ENCODE measurements at regions not wholly inside any gene's neighbourhood (a gene's known extent, or its start where the extent isn't known, plus 50 kb on each side); places are given as distances from the start of the nearest gene placed in this dataset.

- no peaks in the 10 kb centered on the region for H3K9me3 ChIP-seq (replicated peaks; ENCODE audit: control insufficient read depth, insufficient read depth, low read depth, low read length)
- POLR2A ChIA-PET, result interaction anchor here (1.2 kb wide), 1 partner anchor 13 kb away, joined by 6 read pairs; no protein-coding TSS in a partner anchor
- no peak overlapping the region for H3K9ac ChIP-seq (ENCODE audit: insufficient read depth in 1 of 2, low read depth in 2 of 2, low read length in 2 of 2)
- no peak overlapping the region for H2AFZ ChIP-seq (ENCODE audit: low read depth, low read length)
- DNase-seq (ENCODE audit: extremely low read depth in 1 of 4, low spot score in 3 of 4) (no peak), ATAC-seq (no peak), FAIRE-seq (no peak)
- H3K27ac ChIP-seq (ENCODE audit: extremely low read depth, low read depth, low read length), result no peak overlapping the region
- no peak overlapping the region for H3K4me2 ChIP-seq (ENCODE audit: insufficient read depth, low read length)
- no peaks in the 10 kb centered on the region for H3K79me2 ChIP-seq (ENCODE audit: control insufficient read depth, insufficient read depth, low read length)
- intact Hi-C loops (cut with micrococcal nuclease) (no loop called here), in situ Hi-C loops (cut with MboI) (no loop called here)
- H3K36me3 ChIP-seq (ENCODE audit: control insufficient read depth, insufficient read depth, low read length), result no peaks in the 10 kb centered on the region
- WGBS (ENCODE audit: insufficient coverage, low coverage, missing lambda C conversion rate), result 0% methylated on average over 5 of the region's 6 CpGs
- H3K4me3 ChIP-seq, result no peak overlapping the region
- peaks cover 0 to 3% of the 10 kb centered on the region in 2 experiments; a peak in 3 of 5 replicates for H3K4me1 ChIP-seq (replicated peaks in 1 of 2; ENCODE audit: control insufficient read depth in 2 of 2, insufficient read depth in 2 of 2, low read length in 2 of 2)
- no peaks in the 10 kb centered on the region for H3K9me1 ChIP-seq (ENCODE audit: control insufficient read depth, insufficient read depth, low read length)
- TF ChIP-seq, protein P1, sequence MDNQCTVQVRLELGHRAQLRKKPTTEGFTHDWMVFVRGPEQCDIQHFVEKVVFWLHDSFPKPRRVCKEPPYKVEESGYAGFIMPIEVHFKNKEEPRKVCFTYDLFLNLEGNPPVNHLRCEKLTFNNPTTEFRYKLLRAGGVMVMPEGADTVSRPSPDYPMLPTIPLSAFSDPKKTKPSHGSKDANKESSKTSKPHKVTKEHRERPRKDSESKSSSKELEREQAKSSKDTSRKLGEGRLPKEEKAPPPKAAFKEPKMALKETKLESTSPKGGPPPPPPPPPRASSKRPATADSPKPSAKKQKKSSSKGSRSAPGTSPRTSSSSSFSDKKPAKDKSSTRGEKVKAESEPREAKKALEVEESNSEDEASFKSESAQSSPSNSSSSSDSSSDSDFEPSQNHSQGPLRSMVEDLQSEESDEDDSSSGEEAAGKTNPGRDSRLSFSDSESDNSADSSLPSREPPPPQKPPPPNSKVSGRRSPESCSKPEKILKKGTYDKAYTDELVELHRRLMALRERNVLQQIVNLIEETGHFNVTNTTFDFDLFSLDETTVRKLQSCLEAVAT (IDR thresholded peaks at IDR 0.05), result no peak
- no peak for TF ChIP-seq RBM39 (optimal IDR thresholded peaks at IDR 0.05; ENCODE audit: low read depth, low read length)
- TF ChIP-seq ZNF316 (IDR thresholded peaks at IDR 0.05), result no peak
- TF ChIP-seq ZNF239 (CRISPR knock-in tag; IDR thresholded peaks at IDR 0.05), result no peak
- TF ChIP-seq ZNF695 (CRISPR knock-in tag; IDR thresholded peaks at IDR 0.05), result no peak
- TF ChIP-seq, protein P2, sequence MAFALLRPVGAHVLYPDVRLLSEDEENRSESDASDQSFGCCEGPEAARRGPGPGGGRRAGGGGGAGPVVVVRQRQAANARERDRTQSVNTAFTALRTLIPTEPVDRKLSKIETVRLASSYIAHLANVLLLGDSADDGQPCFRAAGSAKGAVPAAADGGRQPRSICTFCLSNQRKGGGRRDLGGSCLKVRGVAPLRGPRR (CRISPR knock-in tag; IDR thresholded peaks at IDR 0.05), result no peak
- no peak for TF ChIP-seq ARID4B (CRISPR knock-in tag; IDR thresholded peaks at IDR 0.05)
- no peak for TF ChIP-seq SIX5 (IDR thresholded peaks at IDR 0.05; ENCODE audit: borderline replicate concordance in 1 of 2, insufficient read depth in 1 of 2, low read depth in 1 of 2, low read length in 2 of 2)
- TF ChIP-seq GATAD2B (IDR thresholded peaks at IDR 0.05; ENCODE audit: borderline replicate concordance), result no peak
- TF ChIP-seq, protein P3, sequence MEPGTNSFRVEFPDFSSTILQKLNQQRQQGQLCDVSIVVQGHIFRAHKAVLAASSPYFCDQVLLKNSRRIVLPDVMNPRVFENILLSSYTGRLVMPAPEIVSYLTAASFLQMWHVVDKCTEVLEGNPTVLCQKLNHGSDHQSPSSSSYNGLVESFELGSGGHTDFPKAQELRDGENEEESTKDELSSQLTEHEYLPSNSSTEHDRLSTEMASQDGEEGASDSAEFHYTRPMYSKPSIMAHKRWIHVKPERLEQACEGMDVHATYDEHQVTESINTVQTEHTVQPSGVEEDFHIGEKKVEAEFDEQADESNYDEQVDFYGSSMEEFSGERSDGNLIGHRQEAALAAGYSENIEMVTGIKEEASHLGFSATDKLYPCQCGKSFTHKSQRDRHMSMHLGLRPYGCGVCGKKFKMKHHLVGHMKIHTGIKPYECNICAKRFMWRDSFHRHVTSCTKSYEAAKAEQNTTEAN (CRISPR knock-in tag; IDR thresholded peaks at IDR 0.05), result no peak
- CTCF ChIA-PET (ENCODE audit: low intra/inter-chr PET ratio), result no interaction called here
- BruUV-seq (replicated peaks), result no TSS peak
- no peaks in the 10 kb centered on the region for H4K20me1 ChIP-seq (replicated peaks; ENCODE audit: control insufficient read depth, insufficient read depth, low read length)
- peaks cover 18 to 52% of the 10 kb centered on the region in 2 experiments; a peak in 4 of 5 replicates for H3K27me3 ChIP-seq (ENCODE audit: control insufficient read depth in 2 of 2, insufficient read depth in 2 of 2, low read length in 2 of 2)
Measured at GRCh38 chr13:27001705-27002104, 169.9 kb downstream of the USP12 start.

All from K562 (cell line).